A549 (cell line): ENCODE measurements at regions not wholly inside any gene's neighbourhood (a gene's known extent, or its start where the extent isn't known, plus 50 kb on each side); places are given as distances from the start of the nearest gene placed in this dataset.

ENCODE experiments used
- ATAC-seq, 2 experiments: fragments of 200-7000 bp in 1 of 2; fragments of >200 bp in 1 of 2; cut with Nextera tagmentation in 1 of 2; cut with Tn5 transposase in 1 of 2; 3 replicates each; pipeline versions ENCODE4 v1.8.0 to v1.9.1; 2018 to 2020; ENCODE audit warnings: mild to moderate bottlenecking in 1 of 2, moderate library complexity in 1 of 2
- CTCF ChIA-PET: fragments of 300-600 bp; sonication (Branson Sonifier 250); formaldehyde crosslinking; extraction: SDS; loops from one replicate; lab custom pipeline; 2021; ENCODE audit warnings: antibody characterized with exemption, inconsistent platforms; lab: Yijun Ruan, JAX
- POLR2A ChIA-PET: fragments of 350-600 bp; formaldehyde crosslinking; extraction: SDS; loops from one replicate; lab custom pipeline; 2021; ENCODE audit warnings: antibody characterized with exemption, inconsistent platforms; lab: Yijun Ruan, JAX
- DNase-seq, 2 experiments: peaks; one replicate each; pipeline versions ENCODE4 v3.0.0 to v3.0.0-alpha.2; 2011 to 2016; ENCODE audit warnings: low read depth in 1 of 2, low spot score in 1 of 2
- FAIRE-seq: peaks from 2 replicates; lab custom pipeline; 2011; peaks lifted over from hg19 to GRCh38; lab: Jason Lieb, UNC
- H3K27ac ChIP-seq, 2 experiments: fragments of >200 bp; sonication (Bioruptor Twin); formaldehyde crosslinking; 3 replicates each; pipeline ENCODE4 v1.5.1; 2016 to 2017
- H3K4me1 ChIP-seq: fragments of >200 bp; sonication (Bioruptor Twin); formaldehyde crosslinking; 3 replicates; pipeline ENCODE4 v1.6.1; 2016
- H3K4me2 ChIP-seq: fragments of >200 bp; sonication (Bioruptor Twin); formaldehyde crosslinking; 3 replicates; pipeline ENCODE4 v1.6.1; 2016
- H3K4me3 ChIP-seq: fragments of >200 bp; sonication (Bioruptor Twin); formaldehyde crosslinking; 3 replicates; pipeline ENCODE4 v1.5.1; 2016
- H3K9me3 ChIP-seq: fragments of >200 bp; sonication (Bioruptor Twin); formaldehyde crosslinking; 3 replicates; pipeline ENCODE4 v1.6.1; 2016
- ATOH8 ChIP-seq: fragments of 250-450 bp; sonication (Bioruptor Pico); IDR thresholded peaks from 2 replicates; pipeline ENCODE4 v1.5.0; 2020; ENCODE audit warnings: low read depth, mild to moderate bottlenecking, moderate library complexity
- BHLHE40 ChIP-seq: IDR thresholded peaks from 2 replicates; pipeline ENCODE4 v1.6.1; 2012; ENCODE audit warnings: low read depth, low read length, inconsistent platforms
- CHD2 ChIP-seq: fragments of 150-350 bp; IDR thresholded peaks from 2 replicates; pipeline ENCODE4 v1.6.1; 2014; ENCODE audit warnings: low read length; ENCODE audit not compliant: partially characterized antibody
- CHD4 ChIP-seq: fragments of 200-600 bp; sonication (generic); IDR thresholded peaks from 2 replicates; pipeline ENCODE4 v1.6.1; 2016; ENCODE audit warnings: antibody characterized with exemption, mild to moderate bottlenecking, borderline replicate concordance
- EHF ChIP-seq: fragments of 250-450 bp; sonication (Bioruptor Pico); IDR thresholded peaks from 2 replicates; pipeline ENCODE4 v1.5.0; 2020; ENCODE audit warnings: mild to moderate bottlenecking
- EHMT2 ChIP-seq: fragments of 200-600 bp; sonication (generic); IDR thresholded peaks from 2 replicates; pipeline ENCODE4 v1.6.1; 2016; ENCODE audit warnings: antibody characterized with exemption, low read depth, mild to moderate bottlenecking, moderate library complexity
- EP300 ChIP-seq, 2 experiments: fragments of >200 bp; sonication (Bioruptor Twin); formaldehyde crosslinking; IDR thresholded peaks; 2 replicates in 1 of 2; 3 replicates in 1 of 2; pipeline ENCODE4 v1.6.1; 2016 to 2017
- FOSB ChIP-seq: fragments of 250-450 bp; sonication (Bioruptor Pico); IDR thresholded peaks from 2 replicates; pipeline ENCODE4 v1.5.0; 2020; ENCODE audit warnings: mild to moderate bottlenecking, moderate library complexity
- GATA3 ChIP-seq: IDR thresholded peaks from 2 replicates; pipeline ENCODE4 v1.6.1; 2012; ENCODE audit warnings: borderline replicate concordance
- HES2 ChIP-seq: fragments of >200 bp; sonication (Bioruptor Twin); formaldehyde crosslinking; IDR thresholded peaks from 2 replicates; pipeline ENCODE4 v1.6.1; 2016
- HEYL ChIP-seq: fragments of 250-450 bp; sonication (Bioruptor Pico); IDR thresholded peaks from 2 replicates; pipeline ENCODE4 v1.8.0; 2021; ENCODE audit warnings: mild to moderate bottlenecking, moderate library complexity
- HOXA7 ChIP-seq: fragments of 250-450 bp; sonication (Bioruptor Pico); IDR thresholded peaks from 2 replicates; pipeline ENCODE4 v1.5.0; 2020; ENCODE audit warnings: mild to moderate bottlenecking, moderate library complexity
- HOXB13 ChIP-seq: fragments of 250-450 bp; sonication (Bioruptor Pico); IDR thresholded peaks from 2 replicates; pipeline ENCODE4 v1.5.0; 2020; ENCODE audit warnings: low read depth, mild to moderate bottlenecking, moderate library complexity
- HOXB5 ChIP-seq: fragments of 250-450 bp; sonication (Bioruptor Pico); IDR thresholded peaks from 2 replicates; pipeline ENCODE4 v1.5.0; 2020; ENCODE audit warnings: mild to moderate bottlenecking, moderate library complexity
- KDM5A ChIP-seq: fragments of 200-600 bp; sonication (generic); IDR thresholded peaks from 2 replicates; pipeline ENCODE4 v1.6.1; 2016; ENCODE audit warnings: antibody characterized with exemption, mild to moderate bottlenecking
- MAFK ChIP-seq: fragments of 450-650 bp; IDR thresholded peaks from 2 replicates; pipeline ENCODE4 v1.6.1; 2014; ENCODE audit not compliant: partially characterized antibody
- MAX ChIP-seq: IDR thresholded peaks from 2 replicates; pipeline ENCODE4 v1.6.1; 2012
- MAZ ChIP-seq: fragments of 150-350 bp; IDR thresholded peaks from 2 replicates; pipeline ENCODE4 v1.6.1; 2014; ENCODE audit warnings: antibody characterized with exemption, low read depth, low read length, borderline replicate concordance
- MYC ChIP-seq: IDR thresholded peaks from 2 replicates; pipeline ENCODE4 v1.6.1; 2012; ENCODE audit warnings: mild to moderate bottlenecking, inconsistent platforms, low read length, improper control_type of control experiment, borderline replicate concordance
- NPAS2 ChIP-seq: fragments of 250-450 bp; sonication (Bioruptor Pico); IDR thresholded peaks from 2 replicates; pipeline ENCODE4 v1.8.0; 2022; ENCODE audit warnings: mild to moderate bottlenecking, moderate library complexity, borderline replicate concordance
- NR3C1 ChIP-seq: fragments of >200 bp; sonication (Bioruptor Twin); formaldehyde crosslinking; IDR thresholded peaks from 3 replicates; pipeline ENCODE4 v1.6.1; 2017
- PHF8 ChIP-seq: fragments of 200-600 bp; sonication (generic); IDR thresholded peaks from 2 replicates; pipeline ENCODE4 v1.6.1; 2016; ENCODE audit warnings: low read depth, mild to moderate bottlenecking, antibody characterized with exemption, moderate library complexity, borderline replicate concordance
- RFX5 ChIP-seq: fragments of 450-650 bp; IDR thresholded peaks from 2 replicates; pipeline ENCODE4 v1.7.1; 2014; ENCODE audit warnings: antibody characterized with exemption, mild to moderate bottlenecking, moderate library complexity
- SMC3 ChIP-seq: fragments of >200 bp; sonication (Bioruptor Twin); formaldehyde crosslinking; IDR thresholded peaks from 3 replicates; pipeline ENCODE4 v1.6.1; 2018; ENCODE audit warnings: inconsistent platforms
- TP53 ChIP-seq: fragments of 250-450 bp; sonication (Bioruptor Pico); IDR thresholded peaks from 2 replicates; pipeline ENCODE4 v1.5.0; 2021; ENCODE audit warnings: mild to moderate bottlenecking, moderate library complexity
- USF2 ChIP-seq: fragments of 450-650 bp; IDR thresholded peaks from 2 replicates; pipeline ENCODE4 v1.6.1; 2014; ENCODE audit warnings: antibody characterized with exemption
- ZC3H11A ChIP-seq: fragments of 450-650 bp; IDR thresholded peaks from 2 replicates; pipeline ENCODE4 v1.6.1; 2014; ENCODE audit warnings: antibody characterized with exemption, mild to moderate bottlenecking
- WGBS: methylation state at CpG from one replicate; pipeline ENCODE4 v1.1.6; 2017; ENCODE audit errors: missing lambda C conversion rate; 5-methylcytosine and 5-hydroxymethylcytosine counted together
- TF ChIP-seq, protein P1 (sequence below): fragments of 200-600 bp; sonication (generic); IDR thresholded peaks from 2 replicates; pipeline ENCODE4 v1.6.1; 2016; ENCODE audit warnings: antibody characterized with exemption, mild to moderate bottlenecking, moderate library complexity

GRCh38 chr1:201695607-201696006, 133.3 kb upstream of the IPO9 start:
- FAIRE-seq (no peak), DNase-seq (no peak), ATAC-seq (peak in 1 of 2 experiments; percentile 9; a peak in 1 of 6 replicates)
- 94% methylated on average over 5 of the region's 6 CpGs for WGBS
- Histone ChIP-seq H3K4me1 (peaks cover 18% of the 10 kb centered on the region), H3K4me2 (peak overlapping the region; percentile 37; the same call in 2 of the 3 replicates), H3K9me3 (no peaks in the 10 kb centered on the region), H3K4me3 (no peak overlapping the region), H3K27ac (peak overlapping the region; percentile 45 to 74; a peak in 5 of 6 replicates)
- POLR2A ChIA-PET = no interaction called here
- CTCF ChIA-PET = interaction anchor here (1.1 to 6.0 kb wide), 8 partner anchors 8 to 136 kb away, joined by 3 to 74 read pairs (median 4); no protein-coding TSS in a partner anchor
- TF ChIP-seq HOXB13 (CRISPR knock-in tag) = no peak
- no peak for TF ChIP-seq CHD4
- no peak for TF ChIP-seq ZC3H11A
- no peak for TF ChIP-seq HOXA7 (CRISPR knock-in tag)
- TF ChIP-seq SMC3 = no peak
- TF ChIP-seq RFX5 = no peak
- TF ChIP-seq HOXB5 = no peak
- TF ChIP-seq MYC = no peak
- no peak for TF ChIP-seq CHD2
- TF ChIP-seq TP53 (CRISPR knock-in tag) = no peak
- TF ChIP-seq MAFK = no peak
- no peak for TF ChIP-seq MAX
- no peak for TF ChIP-seq NR3C1

DNA sequence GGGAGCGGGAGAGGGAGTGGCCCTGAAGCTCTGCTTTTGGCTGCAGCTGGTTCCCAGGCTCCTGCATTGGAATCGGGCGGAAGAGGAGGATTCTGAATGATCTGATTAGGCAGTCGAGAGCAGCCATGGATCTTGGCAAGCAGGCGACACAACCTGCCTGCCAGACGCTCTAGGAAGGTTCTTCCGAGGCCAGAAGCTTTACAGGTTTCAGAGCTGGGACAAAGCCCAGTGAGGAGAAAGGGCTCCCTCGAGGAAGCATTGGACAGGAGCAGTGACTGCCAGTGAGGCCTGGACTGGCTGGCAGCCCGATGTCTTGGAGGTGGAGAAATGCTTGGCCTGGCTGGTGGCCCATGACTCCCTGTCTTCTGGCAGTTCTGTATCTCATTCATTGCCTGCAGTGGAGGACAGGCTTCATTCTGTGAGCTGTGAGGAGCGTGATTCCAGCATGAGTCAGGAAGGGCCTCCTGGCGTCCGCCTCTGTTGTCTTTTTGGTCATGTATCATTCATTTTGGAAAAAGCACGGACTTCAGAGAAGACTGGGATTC, 132.7 kb upstream of the IPO9 start:
- 72% methylated on average over 12 of the region's 13 CpGs for WGBS
- H3K4me2 ChIP-seq = peak overlapping the region; percentile 37
- ATAC-seq (peak; percentile 74 to 83), DNase-seq (no peak), FAIRE-seq (no peak)
- no peak overlapping the region for H3K4me3 ChIP-seq
- no peaks in the 10 kb centered on the region for H3K9me3 ChIP-seq
- H3K4me1 ChIP-seq = peaks cover 18% of the 10 kb centered on the region
- POLR2A ChIA-PET = interaction anchor here (0.6 to 0.7 kb wide), 2 partner anchors 47 to 129 kb away, joined by 3 read pairs; no protein-coding TSS in a partner anchor
- TF ChIP-seq USF2 = no peak
- TF ChIP-seq MAZ = no peak
- TF ChIP-seq EHF (CRISPR knock-in tag) = no peak
- no peak for TF ChIP-seq EHMT2
- TF ChIP-seq MYC = no peak
- no peak for TF ChIP-seq HES2
- TF ChIP-seq EP300 (IDR thresholded peaks at IDR 0.05) = no peak
- CTCF ChIA-PET = interaction anchor here (1.0 to 6.0 kb wide), 10 partner anchors 7 to 183 kb away, joined by 3 to 74 read pairs (median 4); no protein-coding TSS in a partner anchor
- peak overlapping the region; percentile 45 to 74; a peak in 5 of 6 replicates for H3K27ac ChIP-seq

GRCh38 chr1:201697174-201697573, 131.8 kb upstream of the IPO9 start:
- WGBS = 67% methylated on average over 4 of the region's 4 CpGs
- no peak overlapping the region for H3K4me2 ChIP-seq
- H3K4me3 ChIP-seq = no peak overlapping the region
- POLR2A ChIA-PET = no interaction called here
- CTCF ChIA-PET = interaction anchor here (1.0 to 5.9 kb wide), 9 partner anchors 12 to 184 kb away, joined by 3 to 74 read pairs (median 3); no protein-coding TSS in a partner anchor
- ATAC-seq = no peak
- no peaks in the 10 kb centered on the region for H3K9me3 ChIP-seq
- FAIRE-seq = no peak
- no peak for DNase-seq
- peaks cover 18% of the 10 kb centered on the region for H3K4me1 ChIP-seq
- H3K27ac ChIP-seq = peak overlapping the region in 1 of 2 experiments; percentile 74; a peak in 3 of 6 replicates
- no peak for TF ChIP-seq PHF8
- TF ChIP-seq ATOH8 = no peak
- TF ChIP-seq NPAS2 (CRISPR knock-in tag) = no peak
- no peak for TF ChIP-seq BHLHE40
- TF ChIP-seq FOSB (CRISPR knock-in tag) = no peak
- TF ChIP-seq HEYL (CRISPR knock-in tag) = no peak
- TF ChIP-seq KDM5A = no peak
- TF ChIP-seq, protein P1, sequence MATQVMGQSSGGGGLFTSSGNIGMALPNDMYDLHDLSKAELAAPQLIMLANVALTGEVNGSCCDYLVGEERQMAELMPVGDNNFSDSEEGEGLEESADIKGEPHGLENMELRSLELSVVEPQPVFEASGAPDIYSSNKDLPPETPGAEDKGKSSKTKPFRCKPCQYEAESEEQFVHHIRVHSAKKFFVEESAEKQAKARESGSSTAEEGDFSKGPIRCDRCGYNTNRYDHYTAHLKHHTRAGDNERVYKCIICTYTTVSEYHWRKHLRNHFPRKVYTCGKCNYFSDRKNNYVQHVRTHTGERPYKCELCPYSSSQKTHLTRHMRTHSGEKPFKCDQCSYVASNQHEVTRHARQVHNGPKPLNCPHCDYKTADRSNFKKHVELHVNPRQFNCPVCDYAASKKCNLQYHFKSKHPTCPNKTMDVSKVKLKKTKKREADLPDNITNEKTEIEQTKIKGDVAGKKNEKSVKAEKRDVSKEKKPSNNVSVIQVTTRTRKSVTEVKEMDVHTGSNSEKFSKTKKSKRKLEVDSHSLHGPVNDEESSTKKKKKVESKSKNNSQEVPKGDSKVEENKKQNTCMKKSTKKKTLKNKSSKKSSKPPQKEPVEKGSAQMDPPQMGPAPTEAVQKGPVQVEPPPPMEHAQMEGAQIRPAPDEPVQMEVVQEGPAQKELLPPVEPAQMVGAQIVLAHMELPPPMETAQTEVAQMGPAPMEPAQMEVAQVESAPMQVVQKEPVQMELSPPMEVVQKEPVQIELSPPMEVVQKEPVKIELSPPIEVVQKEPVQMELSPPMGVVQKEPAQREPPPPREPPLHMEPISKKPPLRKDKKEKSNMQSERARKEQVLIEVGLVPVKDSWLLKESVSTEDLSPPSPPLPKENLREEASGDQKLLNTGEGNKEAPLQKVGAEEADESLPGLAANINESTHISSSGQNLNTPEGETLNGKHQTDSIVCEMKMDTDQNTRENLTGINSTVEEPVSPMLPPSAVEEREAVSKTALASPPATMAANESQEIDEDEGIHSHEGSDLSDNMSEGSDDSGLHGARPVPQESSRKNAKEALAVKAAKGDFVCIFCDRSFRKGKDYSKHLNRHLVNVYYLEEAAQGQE = no peak
- no peak for TF ChIP-seq MYC
- no peak for TF ChIP-seq HOXB5
- no peak for TF ChIP-seq GATA3
- TF ChIP-seq SMC3 = no peak
- TF ChIP-seq MAX = no peak
- TF ChIP-seq CHD2 = no peak
- TF ChIP-seq RFX5 = no peak
- no peak for TF ChIP-seq HES2
- TF ChIP-seq MAZ = no peak
